Naive B cell (primary cell): ENCODE measurements at regions not wholly inside any gene's neighbourhood (a gene's known extent, or its start where the extent isn't known, plus 50 kb on each side); places are given as distances from the start of the nearest gene placed in this dataset.
A peak's percentile ranks its signal among the peaks of the same experiment; 100 is the strongest.

Experiments
- ATAC-seq, 2 donors: fragments of 150-1000 bp; cut with Tn5 transposase; 2 replicates each; pipeline ENCODE4 v1.10.0; 2021; ENCODE audit warnings: low read depth in 2 of 2, mild to moderate bottlenecking in 2 of 2, moderate library complexity in 2 of 2
- DNase-seq: peaks from one replicate; pipeline ENCODE4 v3.0.0; 2022
- H3K27ac Mint-ChIP-seq, 6 donors: one replicate each; pipeline ENCODE4 v1.8.0; 2020 to 2022; ENCODE audit warnings: mild to moderate bottlenecking in 6 of 6, mixed read lengths in 6 of 6, moderate library complexity in 5 of 6, inconsistent platforms in 2 of 6
- H3K27me3 Mint-ChIP-seq, 3 donors: one replicate each; pipeline ENCODE4 v1.8.0; 2021 to 2022; ENCODE audit warnings: mixed read lengths in 3 of 3, mild to moderate bottlenecking in 1 of 3
- H3K36me3 Mint-ChIP-seq, 2 donors: one replicate each; pipeline ENCODE4 v1.8.0; 2020 to 2022; ENCODE audit warnings: mixed read lengths in 2 of 2, inconsistent platforms in 1 of 2, mild to moderate bottlenecking in 1 of 2
- H3K4me1 Mint-ChIP-seq, 3 donors: one replicate each; pipeline ENCODE4 v1.8.0; 2020 to 2022; ENCODE audit warnings: mixed read lengths in 3 of 3, inconsistent platforms in 1 of 3, mild to moderate bottlenecking in 1 of 3, moderate library complexity in 1 of 3
- H3K4me3 Mint-ChIP-seq, 8 donors: one replicate each; pipeline ENCODE4 v1.8.0; 2020 to 2022; ENCODE audit warnings: mild to moderate bottlenecking in 8 of 8, mixed read lengths in 8 of 8, moderate library complexity in 8 of 8, inconsistent platforms in 2 of 8
- H3K9me3 Mint-ChIP-seq, 7 donors: one replicate each; pipeline ENCODE4 v1.8.0; 2020 to 2022; ENCODE audit warnings: mixed read lengths in 7 of 7, mild to moderate bottlenecking in 5 of 7, inconsistent platforms in 2 of 7, moderate library complexity in 1 of 7

DNA sequence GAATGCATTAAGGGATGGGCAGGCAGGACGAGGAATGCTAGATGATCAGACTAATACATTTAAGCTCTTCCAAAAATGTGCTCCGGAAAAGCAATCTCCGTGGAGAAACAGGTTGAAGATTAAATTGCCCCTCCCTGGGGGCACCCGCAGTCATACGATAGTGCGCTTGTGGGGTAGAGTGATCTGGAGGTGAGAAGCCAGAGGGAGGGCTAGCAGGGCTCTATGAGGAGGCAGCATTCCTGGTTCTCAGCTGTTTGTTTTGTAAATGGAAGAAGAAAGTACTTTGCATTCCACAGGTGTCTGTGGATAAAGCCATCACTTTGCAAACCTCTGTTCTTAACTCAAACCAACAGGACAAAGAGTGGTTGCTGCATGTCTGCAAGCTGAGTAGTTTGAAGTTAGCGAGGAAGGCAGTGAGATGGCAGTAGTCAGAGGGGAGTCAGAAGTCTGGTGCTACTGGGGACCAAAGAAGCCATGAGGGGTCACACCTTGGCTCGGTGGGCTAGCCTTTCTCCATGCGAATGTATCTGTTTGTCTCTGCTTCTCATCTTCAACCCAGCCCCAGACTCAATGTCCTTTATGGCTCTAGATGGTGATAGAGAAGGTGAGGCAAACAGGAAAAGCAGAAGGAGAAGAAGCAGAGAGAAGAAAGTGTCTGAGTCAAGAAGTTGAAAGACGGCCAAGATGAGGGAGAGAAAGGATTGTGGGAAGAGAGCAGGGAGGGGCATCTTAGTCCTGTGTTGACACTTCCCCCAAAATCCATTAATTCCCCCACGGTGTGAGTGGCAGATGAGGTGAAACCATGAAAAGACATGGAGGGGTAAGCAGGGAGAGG lies 65.2 kb upstream of the GJA8 start:
- DNase-seq (no peak), ATAC-seq (no peak)
- Mint-ChIP-seq H3K36me3 (peaks cover 0 to 4% of the 10 kb centered on the region in 2 donors), H3K4me1 (no peaks in the 10 kb centered on the region), H3K4me3 (no peak overlapping the region), H3K27me3 (peaks cover 17 to 58% (median 46%) of the 10 kb centered on the region in 3 donors), H3K27ac (no peak overlapping the region), H3K9me3 (no peaks in the 10 kb centered on the region)

- H3K9me3 Mint-ChIP-seq = no peaks in the 10 kb centered on the region
- ATAC-seq = no peak
- peaks cover 14 to 52% (median 40%) of the 10 kb centered on the region in 3 donors for H3K27me3 Mint-ChIP-seq
- no peaks in the 10 kb centered on the region for H3K36me3 Mint-ChIP-seq
- H3K27ac Mint-ChIP-seq = no peak overlapping the region
- H3K4me1 Mint-ChIP-seq = no peaks in the 10 kb centered on the region
- DNase-seq = no peak
- no peak overlapping the region for H3K4me3 Mint-ChIP-seq
Measured at GRCh38 chr1:147837964-147838292, 64.7 kb upstream of the GJA8 start.

GRCh38 chr1:147840909-147841308 lies 61.7 kb upstream of the GJA8 start:
- H3K27me3 Mint-ChIP-seq = peaks cover 3 to 33% (median 25%) of the 10 kb centered on the region in 3 donors
- no peaks in the 10 kb centered on the region for H3K36me3 Mint-ChIP-seq
- no peak overlapping the region for H3K4me3 Mint-ChIP-seq
- ATAC-seq (no peak), DNase-seq (no peak)
- H3K4me1 Mint-ChIP-seq = no peaks in the 10 kb centered on the region
- H3K27ac Mint-ChIP-seq = no peak overlapping the region
- no peaks in the 10 kb centered on the region for H3K9me3 Mint-ChIP-seq

DNA sequence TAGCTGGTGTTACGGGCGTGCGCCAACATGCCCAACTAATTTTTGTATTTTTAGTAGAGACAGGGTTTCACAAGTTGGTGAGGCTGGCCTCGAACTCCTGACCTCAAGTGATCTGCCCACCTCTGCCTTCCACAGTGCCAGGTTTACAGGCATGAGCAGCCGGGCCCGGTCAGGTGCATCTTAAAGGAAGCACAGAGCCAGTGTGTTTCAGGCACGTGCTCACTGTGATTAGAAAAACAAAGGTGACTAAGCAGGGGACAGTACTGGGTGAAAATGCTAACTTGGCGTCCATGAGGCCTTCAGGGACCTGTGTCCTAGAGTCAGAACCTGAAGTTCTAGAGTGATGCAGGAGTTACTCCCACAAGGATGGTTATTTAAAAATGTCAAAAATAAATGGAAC lies 60.0 kb upstream of the GJA8 start:
- no peak for ATAC-seq
- Mint-ChIP-seq H3K9me3 (no peaks in the 10 kb centered on the region), H3K27me3 (peaks cover 5 to 28% (median 26%) of the 10 kb centered on the region in 3 donors), H3K27ac (no peak overlapping the region), H3K36me3 (no peaks in the 10 kb centered on the region), H3K4me3 (no peak overlapping the region), H3K4me1 (no peaks in the 10 kb centered on the region)
- no peak for DNase-seq

- no peak overlapping the region for H3K4me3 Mint-ChIP-seq
- H3K36me3 Mint-ChIP-seq = no peaks in the 10 kb centered on the region
- no peaks in the 10 kb centered on the region for H3K4me1 Mint-ChIP-seq
- peaks cover 11 to 28% (median 26%) of the 10 kb centered on the region in 3 donors for H3K27me3 Mint-ChIP-seq
- H3K27ac Mint-ChIP-seq = peak overlapping the region in 1 of 6 donors; percentile 59
- DNase-seq (no peak), ATAC-seq (no peak)
- no peaks in the 10 kb centered on the region for H3K9me3 Mint-ChIP-seq
Measured at GRCh38 chr1:147843486-147843885, 59.1 kb upstream of the GJA8 start.

GRCh38 chr1:147847831-147848230 lies 54.8 kb upstream of the GJA8 start:
- DNase-seq (no peak), ATAC-seq (no peak)
- peaks cover 14 to 51% (median 36%) of the 10 kb centered on the region in 3 donors for H3K27me3 Mint-ChIP-seq
- no peaks in the 10 kb centered on the region for H3K4me1 Mint-ChIP-seq
- no peak overlapping the region for H3K27ac Mint-ChIP-seq
- no peaks in the 10 kb centered on the region for H3K36me3 Mint-ChIP-seq
- no peak overlapping the region for H3K4me3 Mint-ChIP-seq
- no peaks in the 10 kb centered on the region for H3K9me3 Mint-ChIP-seq

GRCh38 chr1:147849098-147849895 lies 53.3 kb upstream of the GJA8 start:
- Mint-ChIP-seq H3K4me1 (no peaks in the 10 kb centered on the region), H3K4me3 (no peak overlapping the region), H3K27me3 (peaks cover 14 to 43% (median 31%) of the 10 kb centered on the region in 3 donors), H3K27ac (no peak overlapping the region), H3K36me3 (no peaks in the 10 kb centered on the region), H3K9me3 (no peaks in the 10 kb centered on the region)
- ATAC-seq (no peak), DNase-seq (no peak)

GRCh38 chr1:147850737-147851136 lies 51.9 kb upstream of the GJA8 start:
- Mint-ChIP-seq H3K27ac (no peak overlapping the region), H3K36me3 (no peaks in the 10 kb centered on the region), H3K4me1 (no peaks in the 10 kb centered on the region), H3K27me3 (peaks cover 17 to 46% (median 36%) of the 10 kb centered on the region in 3 donors), H3K9me3 (peaks cover 0 to 1% (median 0%) of the 10 kb centered on the region in 7 donors), H3K4me3 (no peak overlapping the region)
- DNase-seq = no peak
- ATAC-seq = no peak

DNA sequence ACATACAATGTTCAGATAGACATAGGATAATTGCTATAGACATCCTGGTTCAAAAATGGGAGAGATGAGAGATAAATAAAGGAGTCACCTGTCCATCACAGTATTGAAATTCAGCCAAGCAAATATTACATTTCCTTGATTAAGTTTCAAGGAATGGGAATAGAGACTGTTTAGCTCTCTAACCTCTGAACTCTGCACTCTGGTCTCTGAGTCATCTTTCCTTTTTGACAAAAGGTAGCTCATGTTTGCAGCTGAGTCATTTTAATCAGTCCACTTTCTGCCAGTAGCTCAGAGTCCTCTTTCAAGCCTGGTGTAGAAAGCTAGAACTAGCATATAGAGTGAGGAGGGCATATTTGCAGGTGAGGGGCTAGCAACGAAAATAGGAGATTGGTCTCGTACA lies 51.4 kb upstream of the GJA8 start:
- Mint-ChIP-seq H3K4me3 (no peak overlapping the region), H3K9me3 (peaks cover 0 to 1% (median 0%) of the 10 kb centered on the region in 7 donors), H3K27me3 (peaks cover 17 to 46% (median 36%) of the 10 kb centered on the region in 3 donors), H3K27ac (no peak overlapping the region), H3K4me1 (no peaks in the 10 kb centered on the region), H3K36me3 (no peaks in the 10 kb centered on the region)
- DNase-seq = no peak
- ATAC-seq = no peak

DNA sequence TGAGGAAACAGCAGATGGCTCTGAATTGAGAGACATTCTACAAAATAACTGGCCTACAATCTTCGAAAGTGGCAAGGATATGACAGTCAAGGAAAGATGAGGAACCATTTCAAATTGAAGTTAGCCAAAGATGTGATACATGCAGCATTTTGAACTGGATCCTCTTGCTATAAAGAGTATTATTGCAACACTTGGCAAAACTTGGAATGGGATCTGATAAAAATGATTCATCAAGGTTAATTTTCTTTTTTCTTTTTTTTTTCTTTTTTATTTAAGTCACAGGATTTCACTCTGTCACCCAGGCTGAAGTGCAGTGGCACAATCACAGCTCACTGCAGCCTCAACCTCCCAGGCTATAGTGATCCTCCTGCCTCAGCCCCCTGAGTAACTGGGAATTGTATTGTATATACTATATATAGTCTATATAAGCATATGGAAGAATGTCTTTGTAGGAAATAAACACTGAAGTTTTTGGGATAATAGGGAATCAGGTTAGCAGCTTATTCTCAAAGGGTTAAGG lies 49.8 kb upstream of the GJA8 start:
- Mint-ChIP-seq H3K4me3 (no peak overlapping the region), H3K36me3 (no peaks in the 10 kb centered on the region), H3K9me3 (peaks cover 0 to 1% (median 0%) of the 10 kb centered on the region in 7 donors), H3K4me1 (no peaks in the 10 kb centered on the region), H3K27me3 (peaks cover 27 to 49% (median 42%) of the 10 kb centered on the region in 3 donors), H3K27ac (no peak overlapping the region)
- no peak for ATAC-seq
- DNase-seq = no peak
